ENCODE measurements at regions not wholly inside any gene's neighbourhood (a gene's known extent, or its start where the extent isn't known, plus 50 kb on each side); places are given as distances from the start of the nearest gene placed in this dataset.
"Not testable (repeated sequence)": the region's sequence is repeated elsewhere in the genome, so short reads cannot be mapped to it uniquely, and the experiment has no call there.

DNA sequence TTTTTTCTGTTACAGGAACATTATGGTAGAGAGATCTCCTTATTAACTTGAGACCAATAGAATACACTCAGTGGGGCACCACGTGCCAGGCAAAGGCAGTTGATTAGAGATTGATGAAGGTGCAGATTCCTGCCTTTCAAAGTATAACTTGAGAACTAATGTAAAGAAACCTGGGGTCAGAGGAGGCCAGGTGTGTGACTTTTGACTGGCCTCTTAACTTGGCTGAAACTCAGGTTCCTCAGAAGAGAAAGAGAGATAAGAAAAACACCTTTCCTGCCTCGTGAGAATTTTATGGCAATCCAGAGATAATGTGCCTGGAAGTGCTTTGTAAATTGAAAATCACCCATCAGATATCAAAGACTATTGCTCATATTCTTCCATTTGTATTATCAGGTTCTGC is 110.7 kb upstream of the GZMB start:
- DNase-seq (ENCODE audit: low read depth, low spot score) = no peak

DNA sequence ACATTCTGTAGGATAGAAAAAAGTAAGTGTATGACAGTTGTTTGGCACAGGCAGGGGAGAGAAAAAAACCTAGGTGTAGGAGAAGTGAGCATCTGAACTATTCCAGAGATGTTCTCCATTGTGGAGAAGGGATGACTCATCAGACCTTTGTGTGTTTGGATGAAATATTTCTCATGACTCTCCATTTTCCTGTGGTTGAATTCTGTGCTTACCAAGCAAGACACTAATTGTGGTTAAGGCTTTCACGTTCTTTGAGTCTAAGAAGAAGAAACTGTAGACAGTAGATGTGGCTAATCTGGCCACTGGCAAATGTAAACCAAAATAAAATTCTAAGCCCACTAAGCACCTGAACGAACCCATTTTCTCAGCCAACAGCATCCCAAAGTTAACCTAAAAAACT is 107.9 kb upstream of the GZMB start:
- H3K4me3 ChIP-seq (ENCODE audit: low read length) = no peak overlapping the region
- DNase-seq (ENCODE audit: low read depth, low spot score) = no peak

More for the DNA sequence above, 110.7 kb upstream of the GZMB start:
- no peak overlapping the region for H3K4me3 ChIP-seq (ENCODE audit: low read length)

DNA sequence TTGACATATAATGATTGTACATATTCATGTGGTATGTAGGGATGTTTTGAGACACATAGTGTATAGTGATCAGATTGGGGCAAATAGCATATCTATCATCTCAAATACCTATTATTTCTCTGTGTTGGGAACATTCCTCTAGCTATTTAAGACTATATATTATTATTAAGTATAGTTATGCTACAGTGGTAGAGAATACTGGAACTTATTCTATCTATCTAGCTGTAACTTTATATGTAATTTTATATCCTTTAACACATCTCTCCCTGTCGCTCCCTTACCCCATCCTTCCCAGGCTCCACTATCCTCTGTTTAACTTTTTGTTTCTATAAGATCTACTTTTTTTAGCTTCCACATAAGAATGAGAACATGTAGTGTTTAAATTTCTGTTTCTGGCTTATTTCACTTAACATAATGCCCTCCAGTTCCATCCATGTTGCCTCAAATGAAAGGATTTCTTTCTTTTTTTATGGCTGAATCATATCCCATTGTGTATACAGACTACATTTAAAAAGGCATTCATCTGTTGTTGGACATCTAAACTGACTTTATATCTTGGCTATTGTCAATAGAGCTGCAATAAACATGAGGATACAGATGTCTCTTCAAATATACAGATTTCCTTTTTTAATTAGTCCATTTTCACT is 102.1 kb upstream of the GZMB start:
- no peak for DNase-seq (ENCODE audit: low read depth, low spot score)

GRCh38 chr14:24734917-24735500 is 101.0 kb upstream of the GZMB start:
- peak; percentile 64 for DNase-seq (ENCODE audit: low read depth, low spot score)
- H3K4me3 ChIP-seq (ENCODE audit: low read length) = no peak overlapping the region

More for the DNA sequence above, 102.1 kb upstream of the GZMB start:
- no peak overlapping the region for H3K4me3 ChIP-seq (ENCODE audit: low read length)

DNA sequence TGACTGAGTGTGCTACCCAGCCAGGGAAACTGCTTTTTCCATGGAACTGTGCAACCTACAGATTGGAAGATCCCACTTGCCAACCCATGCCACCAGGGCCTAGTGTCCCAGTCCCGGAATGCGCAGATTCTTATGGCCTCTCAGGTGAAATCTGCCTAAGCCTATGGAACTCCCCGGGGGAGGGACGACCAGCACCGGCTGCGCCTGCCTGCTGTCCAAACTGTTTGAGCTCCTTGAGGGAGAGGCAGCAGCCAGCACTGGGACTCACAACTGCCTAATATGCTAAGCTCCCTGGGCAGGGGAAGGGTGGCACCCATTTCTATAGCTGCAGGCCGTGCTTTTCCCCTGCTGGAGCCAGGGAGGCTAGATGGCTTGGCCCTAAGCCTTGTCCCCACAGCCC is 92.5 kb upstream of the GZMB start:
- H3K4me3 ChIP-seq (ENCODE audit: low read length) = no peak overlapping the region

GRCh38 chr14:24725311-24725710 is 91.3 kb upstream of the GZMB start:
- H3K4me3 ChIP-seq (ENCODE audit: low read length) = no peak overlapping the region
- no peak for DNase-seq (ENCODE audit: low read depth, low spot score)

More for the DNA sequence above, 92.5 kb upstream of the GZMB start:
- no peak for DNase-seq (ENCODE audit: low read depth, low spot score)

DNA sequence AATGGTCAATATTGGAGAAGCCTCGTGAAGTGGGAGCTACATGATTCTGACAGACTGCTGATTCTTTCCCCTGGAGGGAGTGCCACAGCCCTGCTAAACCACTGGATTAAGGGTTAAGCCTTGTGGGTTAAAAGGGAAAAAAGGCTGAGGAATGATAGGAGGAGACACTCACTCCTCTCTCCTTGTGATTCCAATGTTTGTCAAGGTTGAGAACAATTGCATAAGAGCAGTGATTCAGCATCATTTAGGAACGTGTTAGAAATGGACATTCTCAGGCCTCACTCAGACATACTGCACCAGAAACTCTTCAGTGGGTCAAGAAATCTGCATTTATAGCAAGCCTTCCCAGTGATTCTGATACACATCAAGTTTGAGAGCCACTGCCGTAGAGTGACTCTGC is 87.8 kb upstream of the GZMB start:
- no peak for DNase-seq (ENCODE audit: low read depth, low spot score)
- H3K4me3 ChIP-seq (ENCODE audit: low read length) = no peak overlapping the region

DNA sequence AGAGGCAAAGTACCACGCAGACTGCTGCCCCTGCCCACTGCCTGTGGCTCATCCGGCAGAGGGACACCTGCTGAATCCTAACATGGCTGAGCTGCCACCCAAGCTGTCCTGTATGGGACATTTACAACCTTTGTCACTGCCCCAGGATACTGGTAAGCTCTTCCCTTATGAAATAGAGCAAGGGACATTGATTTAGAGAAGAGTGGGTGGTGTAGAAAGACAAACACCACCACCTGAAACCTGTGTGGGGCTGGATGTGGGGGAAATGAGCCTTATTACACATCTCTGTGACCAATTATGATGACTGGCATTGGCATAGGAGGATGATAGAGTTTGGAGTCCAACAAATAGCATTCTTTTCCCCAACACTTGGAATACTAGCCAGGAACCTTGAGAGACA is 81.2 kb upstream of the GZMB start:
- no peak for DNase-seq (ENCODE audit: low read depth, low spot score)
- H3K4me3 ChIP-seq (ENCODE audit: low read length) = no peak overlapping the region

GRCh38 chr14:24713404-24713803 is 79.4 kb upstream of the GZMB start:
- no peak overlapping the region for H3K4me3 ChIP-seq (ENCODE audit: low read length)
- DNase-seq (ENCODE audit: low read depth, low spot score) = no peak

GRCh38 chr14:24712909-24713308 is 78.9 kb upstream of the GZMB start:
- H3K4me3 ChIP-seq (ENCODE audit: low read length) = no peak overlapping the region
- DNase-seq (ENCODE audit: low read depth, low spot score) = no peak

DNA sequence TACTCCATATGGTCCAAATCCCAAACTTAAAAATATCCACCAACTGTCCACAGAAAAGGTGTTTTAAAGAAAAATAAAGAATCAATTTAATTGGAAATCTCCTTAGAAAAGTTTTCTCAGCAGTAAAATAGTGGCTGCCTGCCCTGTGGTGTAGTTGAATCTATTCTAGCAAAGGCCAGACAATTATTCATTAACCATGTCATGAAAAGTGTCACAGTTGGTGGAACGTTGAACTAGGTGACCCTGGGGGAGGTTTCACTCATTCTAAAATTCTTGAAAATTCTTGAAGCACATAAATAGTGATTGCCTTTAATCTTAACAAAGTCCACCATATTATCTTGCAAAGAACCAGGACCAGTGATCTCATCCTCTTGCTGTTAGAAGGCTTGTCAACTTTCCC is 78.4 kb upstream of the GZMB start:
- DNase-seq (ENCODE audit: low read depth, low spot score) = no peak
- no peak overlapping the region for H3K4me3 ChIP-seq (ENCODE audit: low read length)

GRCh38 chr14:24710403-24711112 is 76.6 kb upstream of the GZMB start:
- peak; percentile 55 for DNase-seq (ENCODE audit: low read depth, low spot score)

DNA sequence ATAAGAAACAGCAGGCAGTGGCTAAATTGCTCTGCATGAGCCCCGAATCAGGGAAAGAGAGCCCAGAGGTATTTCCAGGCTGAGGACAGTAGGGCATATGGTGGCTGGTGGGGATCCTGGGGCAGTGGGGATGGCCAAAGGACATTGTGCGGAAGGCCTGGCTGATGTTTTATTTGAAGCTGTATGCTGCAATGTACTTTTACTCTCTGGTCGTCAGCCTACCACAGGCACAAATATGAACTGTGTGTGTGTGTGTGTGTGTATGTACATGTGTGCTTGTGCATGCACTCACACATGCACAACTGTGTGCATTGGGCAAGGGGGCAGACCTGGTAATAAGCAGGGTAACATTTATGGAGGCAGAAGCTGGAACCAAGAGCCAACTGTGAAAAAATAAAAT is 74.7 kb upstream of the GZMB start:
- no peak for DNase-seq (ENCODE audit: low read depth, low spot score)
- no peak overlapping the region for H3K4me3 ChIP-seq (ENCODE audit: low read length)

More at GRCh38 chr14:24710403-24711112, 76.6 kb upstream of the GZMB start:
- H3K4me3 ChIP-seq (ENCODE audit: low read length) = no peak overlapping the region

DNA sequence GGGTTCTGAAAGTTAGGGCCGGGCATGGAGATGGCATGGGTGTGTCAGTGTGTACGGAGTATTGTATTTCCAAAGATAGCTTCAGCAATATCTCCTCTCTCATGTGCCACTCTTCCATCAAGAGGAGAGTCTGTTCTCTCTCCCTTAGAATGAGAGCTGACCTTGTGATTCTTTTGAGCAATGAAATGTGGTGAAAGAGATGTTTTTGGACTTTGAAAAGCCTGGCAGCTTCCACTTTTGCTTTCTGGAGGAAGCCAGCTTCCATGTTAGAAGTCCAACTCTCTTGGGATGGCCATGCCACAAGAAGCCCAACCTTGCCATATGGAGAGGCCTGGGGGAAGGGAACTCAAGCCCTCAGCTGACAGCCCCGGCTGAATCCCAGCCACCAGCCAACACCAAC is 72.4 kb upstream of the GZMB start:
- no peak overlapping the region for H3K4me3 ChIP-seq (ENCODE audit: low read length)
- no peak for DNase-seq (ENCODE audit: low read depth, low spot score)

- no peak overlapping the region for H3K4me3 ChIP-seq (ENCODE audit: low read length)
- no peak for DNase-seq (ENCODE audit: low read depth, low spot score)
Measured at GRCh38 chr14:24705840-24706239, 71.8 kb upstream of the GZMB start.

GRCh38 chr14:24701062-24701461 is 67.1 kb upstream of the GZMB start:
- H3K4me3 ChIP-seq (ENCODE audit: low read length) = no peak overlapping the region
- DNase-seq (ENCODE audit: low read depth, low spot score) = no peak

GRCh38 chr14:24700511-24700910 is 66.5 kb upstream of the GZMB start:
- no peak for DNase-seq (ENCODE audit: low read depth, low spot score)
- H3K4me3 ChIP-seq (ENCODE audit: low read length) = no peak overlapping the region

GRCh38 chr14:24699052-24699451 is 65.1 kb upstream of the GZMB start:
- no peak overlapping the region for H3K4me3 ChIP-seq (ENCODE audit: low read length)
- no peak for DNase-seq (ENCODE audit: low read depth, low spot score)

DNA sequence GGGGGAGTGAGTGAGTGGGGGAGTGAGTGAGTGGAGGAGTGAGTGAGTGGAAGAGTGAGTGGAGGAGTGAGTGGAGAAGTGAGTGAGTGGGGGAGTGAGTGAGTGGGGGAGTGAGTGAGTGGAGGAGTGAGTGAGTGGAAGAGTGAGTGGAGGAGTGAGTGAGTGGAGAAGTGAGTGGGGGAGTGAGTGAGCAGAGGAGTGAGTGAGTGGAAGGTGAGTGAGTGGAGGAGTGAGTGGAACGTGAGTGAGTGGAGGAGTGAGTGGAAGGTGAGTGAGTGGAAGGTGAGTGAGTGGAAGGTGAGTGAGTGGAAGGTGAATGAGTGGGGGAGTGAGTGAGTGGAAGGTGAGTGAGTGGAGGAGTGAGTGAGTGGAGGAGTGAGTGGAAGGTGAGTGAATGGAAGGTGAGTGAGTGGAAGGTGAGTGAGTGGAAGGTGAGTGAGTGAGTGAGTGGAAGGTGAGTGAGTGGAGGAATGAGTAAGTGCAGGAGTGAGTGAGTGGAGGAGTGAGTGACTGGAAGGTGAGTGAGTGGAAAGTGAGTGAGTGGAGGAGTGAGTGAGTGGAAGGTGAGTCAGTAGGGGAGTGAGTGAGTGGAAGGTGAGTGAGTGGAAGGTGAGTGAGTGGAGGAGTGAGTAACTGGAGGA is 62.4 kb upstream of the GZMB start:
- not testable (repeated sequence) for H3K4me3 ChIP-seq (ENCODE audit: low read length); DNase-seq (ENCODE audit: low read depth, low spot score)

All from Jurkat, Clone E6-1 (cell line).